IPS-15b (cell line): ENCODE measurements at regions not wholly inside any gene's neighbourhood (a gene's known extent, or its start where the extent isn't known, plus 50 kb on each side); places are given as distances from the start of the nearest gene placed in this dataset.
"Not testable (repeated sequence)": the region's sequence is repeated elsewhere in the genome, so short reads cannot be mapped to it uniquely, and the experiment has no call there.

ENCODE experiments used
- H3K27me3 ChIP-seq: one replicate; pipeline ENCODE4 v1.6.1; 2013; ENCODE audit warnings: low read length; ENCODE audit not compliant: control insufficient read depth, insufficient read depth
- H3K36me3 ChIP-seq: one replicate; pipeline ENCODE4 v1.6.1; 2013; ENCODE audit warnings: low read length; ENCODE audit not compliant: control insufficient read depth, insufficient read depth
- H3K4me1 ChIP-seq: one replicate; pipeline ENCODE4 v1.6.1; 2013; ENCODE audit warnings: mild to moderate bottlenecking, low read length; ENCODE audit not compliant: control insufficient read depth, insufficient read depth
- H3K4me3 ChIP-seq: one replicate; pipeline ENCODE4 v1.5.1; 2013; ENCODE audit warnings: low read depth, low read length
- H3K9ac ChIP-seq: one replicate; pipeline ENCODE4 v1.6.1; 2013; ENCODE audit warnings: low read depth, mild to moderate bottlenecking, low read length
- H3K9me3 ChIP-seq: one replicate; pipeline ENCODE4 v1.6.1; 2013; ENCODE audit warnings: mild to moderate bottlenecking, low read length; ENCODE audit not compliant: control insufficient read depth, insufficient read depth

DNA sequence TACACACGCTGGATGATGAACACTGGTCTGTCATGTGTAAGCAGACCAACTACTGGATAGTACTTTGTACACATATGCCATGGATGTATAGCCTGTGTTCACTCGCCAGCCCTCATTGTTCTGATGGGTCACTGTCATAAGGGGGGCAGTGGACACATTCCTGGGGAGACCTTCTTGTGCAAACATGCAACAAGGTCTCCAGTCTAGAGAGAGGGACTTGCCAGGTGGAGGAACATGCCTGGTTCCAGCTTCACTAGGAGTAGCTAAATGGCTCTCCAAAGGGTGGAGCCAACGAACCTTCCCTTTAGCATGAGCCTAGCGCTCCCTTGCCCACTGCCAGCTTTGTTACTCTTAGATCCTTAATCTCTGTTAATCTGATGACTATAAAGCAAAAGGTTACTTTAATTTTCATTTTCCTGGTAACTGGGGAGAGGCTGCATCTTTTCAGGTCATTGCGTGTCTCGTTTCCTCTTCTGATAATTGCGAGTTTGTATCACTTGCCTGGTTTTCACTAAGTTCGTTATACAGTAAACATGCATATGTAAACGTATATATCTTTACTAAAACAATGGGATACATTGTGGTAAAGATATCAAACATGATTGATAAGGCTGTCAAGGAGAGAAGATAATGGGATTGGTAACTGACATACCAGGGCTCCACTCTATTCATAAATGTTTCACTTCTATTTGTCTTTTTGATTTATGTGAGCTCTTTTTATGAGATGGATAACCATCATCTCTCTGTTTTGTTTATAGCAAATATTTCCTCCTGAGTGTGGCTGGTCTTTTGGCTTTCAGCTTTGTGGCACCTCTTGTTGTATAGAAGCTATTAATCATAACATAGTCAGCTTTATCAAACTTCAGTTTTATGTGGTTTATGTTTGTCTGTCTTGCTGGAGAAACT, 235.2 kb upstream of the SGCG start:
- Histone ChIP-seq H3K9ac (no peak overlapping the region), H3K4me3 (no peak overlapping the region), H3K9me3 (no peaks in the 10 kb centered on the region), H3K36me3 (no peaks in the 10 kb centered on the region), H3K4me1 (no peaks in the 10 kb centered on the region), H3K27me3 (no peaks in the 10 kb centered on the region)

DNA sequence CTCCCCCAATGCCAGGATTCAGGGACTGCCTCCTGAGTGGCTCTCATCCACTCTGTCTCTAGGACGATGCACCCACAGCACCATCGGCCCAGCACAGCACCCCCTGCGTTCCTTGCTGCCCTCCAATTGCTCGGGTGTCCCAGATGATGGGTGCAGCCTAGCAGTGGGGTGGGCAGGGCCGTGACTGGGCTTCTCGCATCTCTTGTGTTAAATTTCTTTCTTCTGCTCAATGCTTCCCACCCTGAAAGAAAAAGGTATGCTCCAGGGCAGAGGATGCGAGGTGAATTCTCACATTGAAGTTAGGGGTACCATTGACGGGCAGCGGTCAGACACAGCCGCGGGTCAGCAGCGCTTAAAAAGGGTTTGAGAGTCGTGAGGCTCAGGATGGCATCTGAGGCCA, 232.4 kb upstream of the SGCG start:
- Histone ChIP-seq H3K4me3 (no peak overlapping the region), H3K27me3 (no peaks in the 10 kb centered on the region)

DNA sequence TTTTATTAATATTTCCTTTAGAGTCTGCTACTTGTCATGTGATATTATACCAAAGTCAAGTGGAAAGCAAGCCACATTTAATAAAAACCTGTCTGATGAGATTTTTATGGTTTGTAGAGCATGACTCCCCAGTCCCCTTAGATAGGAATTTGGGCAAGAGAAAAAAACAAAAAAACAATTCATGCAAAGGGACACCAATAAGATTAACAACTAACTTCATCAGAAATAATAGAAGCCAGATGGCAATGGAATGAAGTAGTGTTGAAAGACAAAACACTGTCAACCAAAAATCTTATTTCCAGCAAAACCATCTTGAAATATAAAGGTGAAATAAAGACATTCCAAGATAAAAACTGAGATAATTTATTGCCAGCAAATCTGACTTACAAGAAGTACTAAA, 228.8 kb upstream of the SGCG start:
- not testable (repeated sequence) for H3K27me3 ChIP-seq, H3K36me3 ChIP-seq, H3K9me3 ChIP-seq, H3K4me1 ChIP-seq, H3K4me3 ChIP-seq, H3K9ac ChIP-seq

More for the DNA sequence above, 232.4 kb upstream of the SGCG start:
- Histone ChIP-seq H3K9me3 (no peaks in the 10 kb centered on the region), H3K4me1 (no peaks in the 10 kb centered on the region), H3K36me3 (no peaks in the 10 kb centered on the region), H3K9ac (no peak overlapping the region)

DNA sequence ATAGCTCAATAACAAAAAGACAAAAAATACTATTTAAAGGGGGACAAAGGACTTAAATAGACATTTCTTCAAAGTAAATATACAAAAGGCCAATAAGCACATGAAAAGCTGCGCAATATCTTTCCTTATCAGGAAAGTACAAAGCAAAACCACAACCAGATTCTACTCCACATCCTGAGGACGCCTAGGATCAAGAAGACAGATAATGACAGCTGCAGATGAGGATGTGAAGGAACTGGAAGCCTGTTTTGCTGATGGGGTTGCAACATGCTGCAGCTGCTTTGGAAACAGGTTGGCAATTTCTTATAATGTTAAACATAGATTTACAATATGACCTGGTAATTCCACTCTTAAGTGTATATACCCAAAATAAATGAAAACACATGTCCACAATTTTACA, 225.6 kb upstream of the SGCG start:
- H3K36me3 ChIP-seq, H3K27me3 ChIP-seq, H3K4me1 ChIP-seq, H3K4me3 ChIP-seq, H3K9me3 ChIP-seq, H3K9ac ChIP-seq: not testable (repeated sequence)

DNA sequence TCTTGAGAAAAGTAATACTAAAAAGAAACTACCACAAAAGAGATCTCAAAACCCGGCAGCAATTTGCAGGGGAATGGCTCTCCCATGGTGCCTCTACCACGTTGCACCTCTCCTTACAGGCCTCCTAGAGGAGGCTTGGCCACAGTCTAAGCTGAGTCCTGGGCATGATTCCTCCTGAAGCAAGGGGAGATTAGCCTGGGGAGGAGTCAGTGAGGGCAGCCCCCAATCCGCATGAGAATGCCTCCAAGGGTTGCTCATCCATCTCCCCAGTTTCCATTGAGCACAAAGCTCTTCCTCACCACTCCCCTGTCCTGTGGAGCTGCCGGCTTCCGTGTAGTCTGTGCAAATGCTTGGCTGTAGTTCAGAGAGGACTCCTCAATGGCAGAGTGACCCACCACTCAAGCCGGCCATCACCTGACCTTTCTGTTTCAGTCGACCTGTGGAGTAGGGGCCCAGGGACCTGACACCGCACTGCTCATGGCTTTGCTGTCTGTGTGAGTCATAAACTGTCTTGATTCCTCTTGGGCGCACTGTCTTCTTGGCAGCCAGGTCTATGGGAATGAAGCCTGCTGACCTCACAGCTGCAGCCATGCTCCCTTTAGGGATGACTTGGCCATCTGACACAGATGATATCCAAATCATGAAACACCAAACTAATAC, 224.2 kb upstream of the SGCG start:
- H3K9me3 ChIP-seq, H3K27me3 ChIP-seq, H3K36me3 ChIP-seq, H3K4me1 ChIP-seq, H3K4me3 ChIP-seq, H3K9ac ChIP-seq: not testable (repeated sequence)

DNA sequence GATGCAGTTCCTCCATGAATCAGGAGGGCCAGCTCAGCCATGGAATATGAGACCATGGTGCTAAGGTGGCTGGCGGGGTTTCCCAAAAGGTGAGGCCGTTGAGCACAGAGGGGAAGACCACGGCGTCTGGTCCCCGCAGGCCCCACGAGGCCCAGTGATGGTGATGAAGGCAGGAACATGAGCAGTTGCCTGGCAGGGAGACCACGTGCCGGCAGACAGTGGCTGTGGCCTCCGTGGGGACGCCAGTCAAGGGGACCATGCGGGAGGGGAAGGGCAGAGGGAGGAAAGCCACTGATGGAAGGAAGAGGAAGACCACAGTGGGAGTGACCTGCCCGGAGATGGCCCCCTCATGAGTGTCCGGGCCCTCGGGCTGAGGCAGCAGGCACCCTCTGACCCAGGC, 220.9 kb upstream of the SGCG start:
- not testable (repeated sequence) for H3K9me3 ChIP-seq, H3K27me3 ChIP-seq, H3K36me3 ChIP-seq, H3K4me3 ChIP-seq, H3K9ac ChIP-seq, H3K4me1 ChIP-seq

DNA sequence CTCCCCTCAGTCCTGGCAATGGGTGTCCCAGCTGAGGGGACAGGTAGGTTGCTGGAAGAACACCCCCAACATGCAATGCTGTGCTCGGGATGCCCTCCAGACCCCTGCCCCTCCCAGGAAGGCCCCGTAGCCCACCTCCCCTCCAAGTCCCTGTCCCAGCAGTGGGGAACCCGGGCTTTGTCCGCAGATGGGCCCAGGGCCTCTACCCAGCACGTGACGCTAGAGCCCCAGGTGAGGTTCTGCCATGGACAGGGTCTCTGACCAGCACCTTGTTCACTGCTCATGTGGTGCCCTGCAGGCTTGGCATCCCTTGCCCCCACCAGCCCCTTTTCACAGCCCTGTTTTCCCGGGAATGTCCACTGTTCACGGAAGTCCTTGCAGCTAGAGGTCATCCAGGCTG, 220.0 kb upstream of the SGCG start:
- H3K27me3 ChIP-seq = no peaks in the 10 kb centered on the region
- no peaks in the 10 kb centered on the region for H3K4me1 ChIP-seq
- no peaks in the 10 kb centered on the region for H3K9me3 ChIP-seq
- H3K36me3 ChIP-seq = no peaks in the 10 kb centered on the region
- H3K4me3 ChIP-seq = no peak overlapping the region
- H3K9ac ChIP-seq = no peak overlapping the region

DNA sequence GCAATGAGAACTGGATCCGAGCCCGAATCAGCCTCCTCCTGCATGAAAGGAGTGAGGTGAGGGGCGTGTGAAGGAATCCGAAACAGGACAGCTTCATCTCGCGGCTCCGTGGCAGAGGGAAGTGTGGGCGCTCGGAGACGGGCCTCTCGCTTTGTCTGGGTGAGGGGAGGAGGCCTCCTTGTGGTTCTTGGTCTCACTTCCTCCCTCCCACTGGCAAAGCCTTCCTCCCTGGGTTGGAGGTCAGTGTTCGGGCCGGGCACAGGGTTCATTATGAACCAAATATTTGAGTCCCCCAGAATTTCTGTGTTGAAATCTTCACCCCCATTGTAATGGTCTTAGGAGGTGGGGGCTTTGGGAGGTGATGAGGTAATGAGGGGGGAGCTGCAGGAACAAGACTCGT, 219.4 kb upstream of the SGCG start:
- H3K4me3 ChIP-seq, H3K9me3 ChIP-seq, H3K27me3 ChIP-seq, H3K4me1 ChIP-seq, H3K36me3 ChIP-seq, H3K9ac ChIP-seq: not testable (repeated sequence)

DNA sequence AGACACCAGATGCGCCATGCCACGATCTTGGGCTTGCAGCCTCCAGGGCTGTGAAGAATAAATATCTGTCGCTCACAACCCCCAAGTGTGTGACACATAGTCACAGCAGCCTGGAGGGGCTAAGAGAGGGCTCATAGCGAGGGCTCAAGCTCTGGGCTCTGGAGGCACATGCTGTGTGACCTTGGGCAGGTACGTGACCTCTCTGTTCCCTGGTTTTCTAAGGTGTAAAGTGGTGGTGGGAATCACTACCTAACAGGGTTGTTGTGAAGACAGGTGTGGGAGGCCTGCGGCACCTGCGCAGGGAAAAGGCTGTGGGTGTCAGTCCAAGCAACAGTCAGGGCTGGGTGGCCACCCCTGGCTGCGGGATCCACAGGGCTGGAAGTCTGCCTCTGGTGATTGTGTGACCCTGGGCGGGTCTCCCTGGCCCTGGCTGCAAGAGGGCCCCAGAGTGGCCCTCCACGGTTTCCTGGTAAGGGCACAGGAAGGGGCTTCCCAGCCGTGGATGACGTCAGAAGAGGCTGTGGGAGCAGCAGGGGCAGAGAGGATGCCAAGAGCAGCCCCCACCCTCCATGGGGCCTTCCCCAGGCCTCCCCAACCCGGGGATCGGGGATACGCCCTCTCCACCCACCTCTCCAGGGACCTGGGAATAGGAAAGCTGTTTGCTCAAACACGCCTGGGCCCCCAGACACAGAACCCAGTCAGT, 218.8 kb upstream of the SGCG start:
- Histone ChIP-seq H3K27me3 (no peaks in the 10 kb centered on the region), H3K9me3 (no peaks in the 10 kb centered on the region), H3K4me3 (no peak overlapping the region), H3K9ac (no peak overlapping the region), H3K36me3 (no peaks in the 10 kb centered on the region), H3K4me1 (no peaks in the 10 kb centered on the region)

DNA sequence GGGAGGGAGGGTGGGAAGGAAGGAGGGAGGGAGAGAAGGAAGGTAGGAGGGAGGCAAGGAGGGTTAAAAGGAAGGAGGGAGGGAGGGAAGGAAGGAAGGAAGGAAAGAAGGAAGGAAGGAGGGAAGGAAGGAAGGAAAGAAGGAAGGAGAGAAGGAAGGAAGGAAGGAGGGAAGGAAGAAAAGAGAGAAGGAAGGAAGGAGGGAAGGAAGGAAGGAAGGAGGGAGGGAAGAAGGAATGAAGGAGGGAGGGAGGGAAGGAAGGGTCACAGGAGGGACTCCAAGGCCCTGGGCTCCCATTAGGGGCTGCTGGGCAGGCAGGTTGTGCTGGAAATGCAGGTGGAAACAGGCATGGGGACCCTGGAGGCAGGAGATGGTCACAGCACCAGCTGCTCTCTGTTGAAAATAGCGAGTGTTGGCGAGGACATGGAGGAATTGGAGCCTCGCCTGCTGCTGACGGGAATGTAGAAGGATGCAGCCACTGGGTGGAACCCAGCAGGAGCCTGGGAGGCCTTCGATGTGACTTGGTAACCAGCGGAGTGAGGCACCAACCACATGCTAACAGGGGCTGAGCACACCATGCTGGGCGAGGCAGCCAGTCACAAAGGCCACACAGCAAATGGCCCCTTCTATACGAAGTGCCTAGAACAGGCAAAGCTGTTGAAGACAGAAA, 217.3 kb upstream of the SGCG start:
- not testable (repeated sequence) for H3K9me3 ChIP-seq, H3K9ac ChIP-seq, H3K36me3 ChIP-seq, H3K4me1 ChIP-seq, H3K4me3 ChIP-seq, H3K27me3 ChIP-seq

DNA sequence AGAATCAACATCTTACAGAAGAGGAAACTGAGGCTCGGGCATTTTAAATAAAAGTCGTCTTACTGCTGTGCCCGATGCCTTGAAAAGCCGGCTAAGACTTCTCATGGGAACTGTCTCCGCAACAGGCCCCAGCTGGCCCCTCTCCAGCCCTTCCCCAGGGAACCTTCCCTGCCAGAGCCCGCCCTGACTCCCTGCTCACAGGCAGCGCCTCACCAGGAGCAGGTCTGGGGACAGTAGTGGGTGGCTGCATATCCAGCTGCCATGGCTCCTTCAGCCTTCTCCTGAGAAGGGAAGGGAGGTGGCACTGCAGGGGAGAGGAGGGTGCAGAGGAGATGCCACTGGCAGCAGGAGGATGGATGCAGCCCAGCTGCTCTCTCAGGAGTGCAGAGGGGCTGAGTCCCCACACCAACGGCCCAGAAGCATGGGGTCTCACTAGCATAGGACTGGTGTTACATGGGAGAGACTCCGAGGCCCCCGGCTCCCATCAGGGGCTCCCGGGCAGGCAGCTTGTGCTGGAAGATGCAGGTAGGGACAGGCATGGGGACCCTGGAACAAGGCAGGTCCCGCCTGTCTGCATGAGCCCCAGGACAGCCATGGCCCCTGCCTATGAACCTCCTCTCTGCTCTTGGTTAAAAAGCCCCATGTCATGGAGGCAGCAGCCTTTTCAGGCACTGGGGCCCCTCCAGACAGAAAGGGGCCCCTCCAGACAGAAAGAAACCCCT, 216.4 kb upstream of the SGCG start:
- no peak overlapping the region for H3K4me3 ChIP-seq
- no peaks in the 10 kb centered on the region for H3K9me3 ChIP-seq
- no peaks in the 10 kb centered on the region for H3K4me1 ChIP-seq
- no peak overlapping the region for H3K9ac ChIP-seq
- H3K27me3 ChIP-seq = no peaks in the 10 kb centered on the region
- H3K36me3 ChIP-seq = no peaks in the 10 kb centered on the region
